ENCODE measurements at regions not wholly inside any gene's neighbourhood (a gene's known extent, or its start where the extent isn't known, plus 50 kb on each side); places are given as distances from the start of the nearest gene placed in this dataset.

DNA sequence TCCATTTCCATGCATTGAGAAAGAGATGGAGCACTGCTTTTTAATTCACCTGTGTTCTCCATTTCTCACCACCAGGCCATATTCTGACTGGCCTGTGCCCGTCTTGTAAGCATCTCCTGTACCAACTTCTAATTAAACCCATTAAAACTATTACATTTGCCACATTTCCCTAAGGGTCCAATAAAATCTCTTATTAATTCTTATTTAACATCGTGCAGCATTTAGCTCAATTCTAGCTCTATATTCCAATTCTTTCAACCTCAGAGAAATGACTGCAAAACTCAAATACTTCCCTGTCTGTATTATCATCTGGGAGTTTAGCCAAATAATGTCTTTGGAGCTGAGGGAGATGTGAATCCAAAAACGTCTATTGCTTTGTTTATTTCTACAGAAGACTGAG is 495.4 kb upstream of the TMEM132C start:
- TF ChIP-seq, protein P1, sequence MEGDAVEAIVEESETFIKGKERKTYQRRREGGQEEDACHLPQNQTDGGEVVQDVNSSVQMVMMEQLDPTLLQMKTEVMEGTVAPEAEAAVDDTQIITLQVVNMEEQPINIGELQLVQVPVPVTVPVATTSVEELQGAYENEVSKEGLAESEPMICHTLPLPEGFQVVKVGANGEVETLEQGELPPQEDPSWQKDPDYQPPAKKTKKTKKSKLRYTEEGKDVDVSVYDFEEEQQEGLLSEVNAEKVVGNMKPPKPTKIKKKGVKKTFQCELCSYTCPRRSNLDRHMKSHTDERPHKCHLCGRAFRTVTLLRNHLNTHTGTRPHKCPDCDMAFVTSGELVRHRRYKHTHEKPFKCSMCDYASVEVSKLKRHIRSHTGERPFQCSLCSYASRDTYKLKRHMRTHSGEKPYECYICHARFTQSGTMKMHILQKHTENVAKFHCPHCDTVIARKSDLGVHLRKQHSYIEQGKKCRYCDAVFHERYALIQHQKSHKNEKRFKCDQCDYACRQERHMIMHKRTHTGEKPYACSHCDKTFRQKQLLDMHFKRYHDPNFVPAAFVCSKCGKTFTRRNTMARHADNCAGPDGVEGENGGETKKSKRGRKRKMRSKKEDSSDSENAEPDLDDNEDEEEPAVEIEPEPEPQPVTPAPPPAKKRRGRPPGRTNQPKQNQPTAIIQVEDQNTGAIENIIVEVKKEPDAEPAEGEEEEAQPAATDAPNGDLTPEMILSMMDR (IDR thresholded peaks at IDR 0.05), result no peak
- no peak for TF ChIP-seq EZH2phosphoT487 (IDR thresholded peaks at IDR 0.05)
